T-cell (primary cell): ENCODE measurements at regions not wholly inside any gene's neighbourhood (a gene's known extent, or its start where the extent isn't known, plus 50 kb on each side); places are given as distances from the start of the nearest gene placed in this dataset.

Experiments used
- ATAC-seq, 4 experiments: fragments of 200-7000 bp in 3 of 4; fragments of 150-1000 bp in 1 of 4; cut with Tn5 transposase; replicated peaks in 1 of 4; 1 replicate in 3 of 4; 2 replicates in 1 of 4; pipeline ENCODE4 v1.10.0; 2021; ENCODE audit warnings: moderate library complexity in 3 of 4, mild to moderate bottlenecking in 2 of 4, moderate number of reproducible peaks in 1 of 4
- CTCF ChIA-PET, 2 donors: fragments of 300-600 bp; sonication (Branson Sonifier 250); formaldehyde crosslinking; loops; one replicate each; lab custom pipeline; 2022; ENCODE audit warnings: antibody characterized with exemption in 2 of 2; lab: Charles Lee
- POLR2A ChIA-PET, 2 donors: fragments of 300-600 bp; sonication (Branson Sonifier 250); formaldehyde crosslinking; loops; one replicate each; lab custom pipeline; 2022; ENCODE audit warnings: antibody characterized with exemption in 2 of 2; lab: Charles Lee
- DNase-seq, 35 experiments: peaks; one replicate each; pipeline versions ENCODE4 v3.0.0 to v3.0.0-alpha.2; 2013 to 2023
- H3K27ac ChIP-seq: one replicate; pipeline ENCODE4 v1.5.1; 2013; ENCODE audit warnings: low read length
- H3K27me3 ChIP-seq, 2 experiments: replicated peaks in 1 of 2; 1 replicate in 1 of 2; 2 replicates in 1 of 2; pipeline versions ENCODE4 v1.6.1 to v1.7.0; 2013; ENCODE audit warnings: low read length in 1 of 2, mixed read lengths in 1 of 2; ENCODE audit not compliant: control insufficient read depth in 2 of 2, insufficient read depth in 2 of 2; ENCODE audit errors: extremely low read depth in 1 of 2
- H3K36me3 ChIP-seq, 2 donors: 1 replicate in 1 of 2; 2 replicates in 1 of 2; pipeline versions ENCODE4 v1.6.1 to v1.7.0; 2013; ENCODE audit warnings: low read length in 1 of 2; ENCODE audit not compliant: control insufficient read depth in 2 of 2, insufficient read depth in 1 of 2; ENCODE audit errors: extremely low read depth in 1 of 2
- H3K4me1 ChIP-seq, 2 experiments: 1 replicate in 1 of 2; 2 replicates in 1 of 2; pipeline versions ENCODE4 v1.6.1 to v1.7.0; 2013; ENCODE audit warnings: low read length in 2 of 2, mixed read lengths in 1 of 2; ENCODE audit not compliant: insufficient read depth in 2 of 2, control insufficient read depth in 1 of 2; ENCODE audit errors: extremely low read depth in 1 of 2
- H3K4me3 ChIP-seq, 2 donors: 1 replicate in 1 of 2; 2 replicates in 1 of 2; pipeline versions ENCODE4 v1.5.1 to v1.7.0; 2013; ENCODE audit warnings: mild to moderate bottlenecking in 2 of 2, low read length in 1 of 2, moderate library complexity in 1 of 2; ENCODE audit not compliant: control insufficient read depth in 1 of 2; ENCODE audit errors: extremely low read depth in 1 of 2
- H3K9me3 ChIP-seq: 2 replicates; pipeline ENCODE4 v1.7.0; 2013
- H3K27ac Mint-ChIP-seq, 2 donors: one replicate each; pipeline ENCODE4 v1.8.0; 2020 to 2021; ENCODE audit warnings: mild to moderate bottlenecking in 2 of 2, mixed read lengths in 2 of 2
- H3K27me3 Mint-ChIP-seq, 2 donors: one replicate each; pipeline ENCODE4 v1.8.0; 2021 to 2022; ENCODE audit warnings: mixed read lengths in 2 of 2
- H3K36me3 Mint-ChIP-seq: one replicate; pipeline ENCODE4 v1.8.0; 2021; ENCODE audit warnings: mixed read lengths
- H3K4me1 Mint-ChIP-seq, 3 donors: one replicate each; pipeline ENCODE4 v1.8.0; 2020 to 2022; ENCODE audit warnings: mixed read lengths in 3 of 3, mild to moderate bottlenecking in 1 of 3
- H3K4me3 Mint-ChIP-seq, 3 donors: one replicate each; pipeline ENCODE4 v1.8.0; 2020 to 2022; ENCODE audit warnings: mild to moderate bottlenecking in 3 of 3, mixed read lengths in 3 of 3, moderate library complexity in 3 of 3
- H3K9me3 Mint-ChIP-seq, 3 donors: one replicate each; pipeline ENCODE4 v1.8.0; 2020 to 2022; ENCODE audit warnings: mixed read lengths in 3 of 3
- WGBS: methylation state at CpG from one replicate; pipeline ENCODE4 v1.1.5; 2013; ENCODE audit warnings: missing lambda C conversion rate; ENCODE audit not compliant: insufficient coverage; 5-methylcytosine and 5-hydroxymethylcytosine counted together

GRCh38 chrX:10939424-10939823, 171.7 kb upstream of the HCCS start:
- ChIA-PET POLR2A (no interaction called here), CTCF (no interaction called here)
- no peaks in the 10 kb centered on the region for H3K4me1 Mint-ChIP-seq
- H3K9me3 ChIP-seq, result no peaks in the 10 kb centered on the region
- WGBS, result no CpG with 5 or more reads among the region's 2 CpGs
- no peaks in the 10 kb centered on the region for H3K27me3 Mint-ChIP-seq
- H3K27me3 ChIP-seq, result no peaks in the 10 kb centered on the region
- H3K9me3 Mint-ChIP-seq, result peaks cover 5 to 10% (median 8%) of the 10 kb centered on the region in 3 donors
- no peak overlapping the region for H3K4me3 Mint-ChIP-seq
- H3K27ac ChIP-seq, result no peak overlapping the region
- H3K27ac Mint-ChIP-seq, result no peak overlapping the region
- H3K4me1 ChIP-seq, result no peaks in the 10 kb centered on the region
- no peaks in the 10 kb centered on the region for H3K36me3 ChIP-seq
- no peak overlapping the region for H3K4me3 ChIP-seq
- H3K36me3 Mint-ChIP-seq, result peaks cover 3% of the 10 kb centered on the region
- DNase-seq (no peak), ATAC-seq (no peak)

GRCh38 chrX:10944136-10944885, 166.8 kb upstream of the HCCS start:
- no peaks in the 10 kb centered on the region for H3K36me3 ChIP-seq
- DNase-seq, result no peak
- Mint-ChIP-seq H3K4me3 (no peak overlapping the region), H3K9me3 (peaks cover 4 to 8% (median 5%) of the 10 kb centered on the region in 3 donors), H3K4me1 (no peaks in the 10 kb centered on the region), H3K36me3 (peaks cover 3% of the 10 kb centered on the region), H3K27ac (no peak overlapping the region), H3K27me3 (no peaks in the 10 kb centered on the region)
- H3K27ac ChIP-seq, result no peak overlapping the region
- no peak for ATAC-seq
- H3K27me3 ChIP-seq, result no peaks in the 10 kb centered on the region
- WGBS, result 71% methylated on average over 3 of the region's 8 CpGs
- CTCF ChIA-PET, result no interaction called here
- POLR2A ChIA-PET, result no interaction called here
- no peaks in the 10 kb centered on the region for H3K9me3 ChIP-seq
- H3K4me1 ChIP-seq, result no peaks in the 10 kb centered on the region
- no peak overlapping the region for H3K4me3 ChIP-seq

GRCh38 chrX:10945498-10945897, 165.6 kb upstream of the HCCS start:
- DNase-seq (no peak), ATAC-seq (no peak)
- Histone ChIP-seq H3K36me3 (no peaks in the 10 kb centered on the region), H3K27me3 (no peaks in the 10 kb centered on the region), H3K27ac (no peak overlapping the region), H3K9me3 (no peaks in the 10 kb centered on the region), H3K4me1 (no peaks in the 10 kb centered on the region), H3K4me3 (no peak overlapping the region)
- Mint-ChIP-seq H3K27ac (no peak overlapping the region), H3K27me3 (peaks cover 0 to 5% of the 10 kb centered on the region in 2 donors), H3K36me3 (peaks cover 3% of the 10 kb centered on the region), H3K4me3 (no peak overlapping the region), H3K4me1 (no peaks in the 10 kb centered on the region), H3K9me3 (peaks cover 2 to 11% (median 9%) of the 10 kb centered on the region in 3 donors)
- 79% methylated on average over 2 of the region's 4 CpGs for WGBS
- POLR2A ChIA-PET, result no interaction called here
- CTCF ChIA-PET, result no interaction called here

GRCh38 chrX:10949541-10949940, 161.6 kb upstream of the HCCS start:
- POLR2A ChIA-PET, result no interaction called here

GRCh38 chrX:10952619-10953018, 158.5 kb upstream of the HCCS start:
- POLR2A ChIA-PET, result no interaction called here
- CTCF ChIA-PET, result no interaction called here
- Histone ChIP-seq H3K27ac (no peak overlapping the region), H3K4me1 (no peaks in the 10 kb centered on the region), H3K27me3 (no peaks in the 10 kb centered on the region), H3K4me3 (no peak overlapping the region), H3K36me3 (no peaks in the 10 kb centered on the region), H3K9me3 (no peaks in the 10 kb centered on the region)
- no peak overlapping the region for H3K27ac Mint-ChIP-seq
- WGBS, result no CpG with 5 or more reads among the region's 5 CpGs
- no peak for ATAC-seq
- no peaks in the 10 kb centered on the region for H3K4me1 Mint-ChIP-seq
- H3K9me3 Mint-ChIP-seq, result peaks cover 34 to 37% (median 35%) of the 10 kb centered on the region in 3 donors
- no peak overlapping the region for H3K4me3 Mint-ChIP-seq
- peaks cover 0 to 5% of the 10 kb centered on the region in 2 donors for H3K27me3 Mint-ChIP-seq
- DNase-seq, result no peak
- no peaks in the 10 kb centered on the region for H3K36me3 Mint-ChIP-seq

More at GRCh38 chrX:10949541-10949940, 161.6 kb upstream of the HCCS start:
- Mint-ChIP-seq H3K9me3 (peaks cover 13 to 14% (median 14%) of the 10 kb centered on the region in 3 donors), H3K4me1 (no peaks in the 10 kb centered on the region), H3K27me3 (peaks cover 0 to 5% of the 10 kb centered on the region in 2 donors), H3K36me3 (no peaks in the 10 kb centered on the region), H3K4me3 (no peak overlapping the region), H3K27ac (no peak overlapping the region)
- no peak overlapping the region for H3K4me3 ChIP-seq
- H3K27ac ChIP-seq, result no peak overlapping the region
- no peaks in the 10 kb centered on the region for H3K36me3 ChIP-seq
- DNase-seq (no peak), ATAC-seq (no peak)
- H3K4me1 ChIP-seq, result no peaks in the 10 kb centered on the region
- no peaks in the 10 kb centered on the region for H3K9me3 ChIP-seq
- CTCF ChIA-PET, result no interaction called here
- H3K27me3 ChIP-seq, result no peaks in the 10 kb centered on the region

- DNase-seq, result no peak
- H3K27me3 Mint-ChIP-seq, result no peaks in the 10 kb centered on the region
- ATAC-seq, result no peak
- Histone ChIP-seq H3K9me3 (no peaks in the 10 kb centered on the region), H3K27ac (no peak overlapping the region), H3K27me3 (no peaks in the 10 kb centered on the region), H3K4me1 (no peaks in the 10 kb centered on the region), H3K4me3 (no peak overlapping the region), H3K36me3 (no peaks in the 10 kb centered on the region)
- WGBS, result 80% methylated on average over 1 of the region's 8 CpGs
- peaks cover 9 to 11% (median 10%) of the 10 kb centered on the region in 3 donors for H3K9me3 Mint-ChIP-seq
- no peak overlapping the region for H3K4me3 Mint-ChIP-seq
- CTCF ChIA-PET, result no interaction called here
- POLR2A ChIA-PET, result no interaction called here
- no peaks in the 10 kb centered on the region for H3K4me1 Mint-ChIP-seq
- H3K27ac Mint-ChIP-seq, result no peak overlapping the region
- H3K36me3 Mint-ChIP-seq, result no peaks in the 10 kb centered on the region
Observed at GRCh38 chrX:10965174-10965798, 145.8 kb upstream of the HCCS start.
